Thyroid gland (tissue), 4 donors: ENCODE measurements at regions not wholly inside any gene's neighbourhood (a gene's known extent, or its start where the extent isn't known, plus 50 kb on each side); places are given as distances from the start of the nearest gene placed in this dataset.
"Not testable (repeated sequence)": the region's sequence is repeated elsewhere in the genome, so short reads cannot be mapped to it uniquely, and the experiment has no call there.

Experiments used
- DNase-seq, 2 donors: peaks; one replicate each; pipeline ENCODE4 v3.0.0-alpha.2; 2019
- H3K27ac ChIP-seq, 3 donors: fragments of 200-600 bp; sonication (generic); 1 replicate in 2 of 3; 2 replicates in 1 of 3; pipeline ENCODE4 v1.5.1; 2016 to 2019; ENCODE audit warnings: mild to moderate bottlenecking in 1 of 3, moderate library complexity in 1 of 3
- H3K27me3 ChIP-seq: fragments of 200-600 bp; sonication (generic); one replicate; pipeline ENCODE4 v1.5.1; 2019
- H3K36me3 ChIP-seq, 2 donors: fragments of 200-600 bp; sonication (generic); one replicate each; pipeline ENCODE4 v1.5.1; 2016 to 2019
- H3K4me1 ChIP-seq, 2 donors: fragments of 200-600 bp; sonication (generic); one replicate each; pipeline ENCODE4 v1.5.1; 2017 to 2019
- H3K4me3 ChIP-seq, 3 donors: fragments of 200-600 bp; sonication (generic); replicated peaks in 1 of 3; 1 replicate in 2 of 3; 2 replicates in 1 of 3; pipeline ENCODE4 v1.5.1; 2016; ENCODE audit warnings: mild to moderate bottlenecking in 1 of 3
- H3K9me3 ChIP-seq: fragments of 200-600 bp; sonication (generic); one replicate; pipeline ENCODE4 v1.5.1; 2017
- CTCF ChIP-seq, 6 experiments: fragments of 200-600 bp in 3 of 6; fragments of 450-650 bp in 3 of 6; sonication (generic) in 3 of 6; IDR thresholded peaks; one replicate each; pipeline ENCODE4 v1.5.1; 2016 to 2019; ENCODE audit warnings: antibody characterized with exemption in 6 of 6, mild to moderate bottlenecking in 2 of 6, inconsistent platforms in 1 of 6, moderate library complexity in 1 of 6
- POLR2A ChIP-seq, 2 donors: fragments of 450-650 bp; IDR thresholded peaks; one replicate each; pipeline ENCODE4 v1.6.1; 2017; ENCODE audit warnings: antibody characterized with exemption in 2 of 2, mild to moderate bottlenecking in 2 of 2, moderate library complexity in 1 of 2
- WGBS, 2 donors: methylation state at CpG; one replicate each; pipeline ENCODE4 v1.1.5; 2017; 5-methylcytosine and 5-hydroxymethylcytosine counted together
- intact Hi-C: fragments of 100-400 bp; cut with DNase I; formaldehyde crosslinking; loops from one replicate; pipeline ENCODE4 v1.15.1; 2023

GRCh38 chr2:58398406-58398805 is 157.3 kb upstream of the FANCL start:
- H3K36me3 ChIP-seq = no peaks in the 10 kb centered on the region
- no peaks in the 10 kb centered on the region for H3K27me3 ChIP-seq
- no peak overlapping the region for H3K27ac ChIP-seq
- no peaks in the 10 kb centered on the region for H3K4me1 ChIP-seq
- no peaks in the 10 kb centered on the region for H3K9me3 ChIP-seq
- TF ChIP-seq CTCF (IDR thresholded peaks at IDR 0.05) (no peak), POLR2A (IDR thresholded peaks at IDR 0.05) (no peak)
- H3K4me3 ChIP-seq = no peak overlapping the region
- no peak for DNase-seq
- intact Hi-C loops = no loop called here

- no peaks in the 10 kb centered on the region for H3K36me3 ChIP-seq
- TF ChIP-seq CTCF (IDR thresholded peaks at IDR 0.05) (no peak), POLR2A (IDR thresholded peaks at IDR 0.05) (no peak)
- intact Hi-C loops = no loop called here
- no peaks in the 10 kb centered on the region for H3K9me3 ChIP-seq
- 93 to 98% methylated on average over 1 of the region's 1 CpG for WGBS, 2 donors
- no peaks in the 10 kb centered on the region for H3K27me3 ChIP-seq
- DNase-seq = no peak
- H3K27ac ChIP-seq = no peak overlapping the region
- no peaks in the 10 kb centered on the region for H3K4me1 ChIP-seq
- no peak overlapping the region for H3K4me3 ChIP-seq
These were observed 146.6 kb upstream of the FANCL start for GRCh38 chr2:58387701-58388100.

GRCh38 chr2:58386904-58387303 is 145.8 kb upstream of the FANCL start:
- H3K36me3 ChIP-seq, H3K27me3 ChIP-seq, H3K4me3 ChIP-seq, H3K9me3 ChIP-seq, DNase-seq, H3K27ac ChIP-seq, intact Hi-C loops, H3K4me1 ChIP-seq: not testable (repeated sequence)
- WGBS, 2 donors = 65 to 72% methylated on average over 13 to 14 of the region's 14 CpGs

GRCh38 chr2:58378152-58378551 is 137.0 kb upstream of the FANCL start:
- no peak for DNase-seq
- Histone ChIP-seq H3K4me3 (no peak overlapping the region), H3K36me3 (no peaks in the 10 kb centered on the region), H3K27me3 (no peaks in the 10 kb centered on the region), H3K4me1 (no peaks in the 10 kb centered on the region), H3K9me3 (no peaks in the 10 kb centered on the region), H3K27ac (no peak overlapping the region)
- intact Hi-C loops = no loop called here
- no peak for TF ChIP-seq POLR2A (IDR thresholded peaks at IDR 0.05)
- no peak for TF ChIP-seq CTCF (IDR thresholded peaks at IDR 0.05)
- WGBS, 2 donors = 79 to 87% methylated on average over 5 of the region's 5 CpGs

GRCh38 chr2:58377181-58377580 is 136.1 kb upstream of the FANCL start:
- Histone ChIP-seq H3K27me3 (no peaks in the 10 kb centered on the region), H3K4me1 (no peaks in the 10 kb centered on the region), H3K36me3 (no peaks in the 10 kb centered on the region), H3K27ac (no peak overlapping the region), H3K4me3 (no peak overlapping the region), H3K9me3 (no peaks in the 10 kb centered on the region)
- DNase-seq = no peak
- intact Hi-C loops = no loop called here
- TF ChIP-seq CTCF (IDR thresholded peaks at IDR 0.05) = no peak
- WGBS, 2 donors = 83 to 95% methylated on average over 1 of the region's 1 CpG

- no peaks in the 10 kb centered on the region for H3K9me3 ChIP-seq
- intact Hi-C loops = no loop called here
- no peaks in the 10 kb centered on the region for H3K36me3 ChIP-seq
- no peak overlapping the region for H3K4me3 ChIP-seq
- no peaks in the 10 kb centered on the region for H3K4me1 ChIP-seq
- WGBS, 2 donors = 83 to 91% methylated on average over 1 of the region's 1 CpG
- TF ChIP-seq POLR2A (IDR thresholded peaks at IDR 0.05) (no peak), CTCF (IDR thresholded peaks at IDR 0.05) (no peak)
- no peak overlapping the region for H3K27ac ChIP-seq
- no peak for DNase-seq
- H3K27me3 ChIP-seq = no peaks in the 10 kb centered on the region
These were observed 135.5 kb upstream of the FANCL start for GRCh38 chr2:58376592-58376991.
